ENCODE measurements at regions not wholly inside any gene's neighbourhood (a gene's known extent, or its start where the extent isn't known, plus 50 kb on each side); places are given as distances from the start of the nearest gene placed in this dataset.

DNA sequence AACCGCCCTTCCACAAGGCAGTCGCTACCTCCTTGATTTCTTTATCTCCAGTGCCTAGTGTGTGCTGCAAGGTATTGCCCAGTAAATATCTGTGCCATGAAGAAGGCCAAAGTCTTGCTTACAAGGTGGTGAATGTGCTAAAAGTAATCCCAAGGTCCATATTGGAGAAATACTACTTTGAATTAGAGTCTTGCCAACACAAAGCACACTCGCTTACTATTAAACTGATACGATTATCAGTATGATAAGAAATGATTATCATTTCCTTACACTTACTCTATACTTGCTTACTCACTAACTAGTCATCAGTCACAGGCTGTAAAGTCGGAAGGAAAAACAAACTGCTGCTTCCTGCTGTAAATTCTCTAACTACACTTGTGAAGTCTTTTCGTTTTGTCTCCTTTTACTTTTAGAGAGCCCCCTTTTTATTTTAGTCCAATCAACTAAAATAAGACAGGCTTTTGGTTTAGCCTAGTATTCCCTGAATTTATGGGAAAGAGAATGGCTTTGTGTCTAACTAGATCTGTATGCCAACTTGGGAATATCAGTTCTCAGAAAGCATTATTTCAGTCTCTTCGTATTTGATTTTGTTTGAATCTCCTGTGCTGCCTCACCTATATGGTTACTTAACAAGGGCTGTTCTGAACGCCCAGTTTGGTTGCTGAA lies 107.1 kb upstream of the TSC22D2 start:
- H3K27me3 Mint-ChIP-seq (ENCODE audit: low read depth) = peaks cover 29% of the 10 kb centered on the region

DNA sequence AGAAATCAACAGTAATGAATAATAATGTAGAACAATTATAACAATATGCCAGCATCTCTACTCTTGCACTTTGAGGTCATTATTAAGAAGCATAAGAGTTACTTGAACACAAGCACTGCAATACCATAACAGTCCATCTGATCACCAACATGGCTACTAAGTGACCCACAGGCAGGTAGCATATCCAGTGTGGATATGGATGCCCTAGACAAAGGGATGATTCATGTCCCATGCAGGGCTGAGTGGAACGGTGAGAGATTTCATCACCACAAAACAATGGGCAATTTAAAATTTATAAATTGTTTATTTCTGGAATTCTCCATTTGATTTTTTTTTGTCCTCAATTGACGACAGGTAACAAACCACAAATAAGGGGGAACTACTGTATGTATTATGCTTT lies 107.7 kb upstream of the TSC22D2 start:
- no peaks in the 10 kb centered on the region for H3K36me3 Mint-ChIP-seq (ENCODE audit: low read depth)
- H3K9me3 Mint-ChIP-seq = no peaks in the 10 kb centered on the region
- H3K27ac Mint-ChIP-seq = no peak overlapping the region
- no peaks in the 10 kb centered on the region for H3K4me1 Mint-ChIP-seq (ENCODE audit: low read depth)
- peaks cover 27% of the 10 kb centered on the region for H3K27me3 Mint-ChIP-seq (ENCODE audit: low read depth)
- no peak overlapping the region for H3K4me3 Mint-ChIP-seq

More for the DNA sequence above, 107.1 kb upstream of the TSC22D2 start:
- H3K4me3 Mint-ChIP-seq = no peak overlapping the region
- no peaks in the 10 kb centered on the region for H3K4me1 Mint-ChIP-seq (ENCODE audit: low read depth)
- H3K9me3 Mint-ChIP-seq = no peaks in the 10 kb centered on the region
- H3K27ac Mint-ChIP-seq = no peak overlapping the region
- H3K36me3 Mint-ChIP-seq (ENCODE audit: low read depth) = no peaks in the 10 kb centered on the region

DNA sequence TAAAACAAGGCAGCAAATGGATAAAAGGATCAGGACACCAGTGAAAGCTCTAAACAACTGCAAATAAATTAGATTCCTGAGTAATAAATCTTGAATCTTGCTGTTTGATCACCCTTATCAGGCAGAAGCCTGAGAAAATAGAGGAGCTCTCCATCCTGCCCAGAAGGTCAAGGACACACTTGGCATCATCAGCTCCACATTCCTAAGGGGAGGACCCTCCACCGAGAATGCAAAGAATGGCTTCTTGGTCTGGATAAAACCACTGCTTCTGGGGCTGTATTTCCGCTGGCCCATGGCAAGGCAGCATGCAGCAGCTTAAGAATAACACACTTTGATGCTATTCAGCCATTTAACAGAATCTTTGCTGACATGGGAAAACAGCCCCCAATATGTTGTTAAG lies 108.9 kb upstream of the TSC22D2 start:
- Mint-ChIP-seq H3K9me3 (no peaks in the 10 kb centered on the region), H3K27me3 (ENCODE audit: low read depth) (peaks cover 27% of the 10 kb centered on the region), H3K27ac (no peak overlapping the region), H3K4me3 (no peak overlapping the region), H3K36me3 (ENCODE audit: low read depth) (no peaks in the 10 kb centered on the region), H3K4me1 (ENCODE audit: low read depth) (peaks cover 2% of the 10 kb centered on the region)

- Mint-ChIP-seq H3K4me1 (ENCODE audit: low read depth) (peaks cover 2% of the 10 kb centered on the region), H3K4me3 (no peak overlapping the region), H3K27ac (no peak overlapping the region), H3K27me3 (ENCODE audit: low read depth) (peaks cover 12% of the 10 kb centered on the region), H3K9me3 (no peaks in the 10 kb centered on the region), H3K36me3 (ENCODE audit: low read depth) (no peaks in the 10 kb centered on the region)
These were observed 111.1 kb upstream of the TSC22D2 start for GRCh38 chr3:150296966-150297365.

DNA sequence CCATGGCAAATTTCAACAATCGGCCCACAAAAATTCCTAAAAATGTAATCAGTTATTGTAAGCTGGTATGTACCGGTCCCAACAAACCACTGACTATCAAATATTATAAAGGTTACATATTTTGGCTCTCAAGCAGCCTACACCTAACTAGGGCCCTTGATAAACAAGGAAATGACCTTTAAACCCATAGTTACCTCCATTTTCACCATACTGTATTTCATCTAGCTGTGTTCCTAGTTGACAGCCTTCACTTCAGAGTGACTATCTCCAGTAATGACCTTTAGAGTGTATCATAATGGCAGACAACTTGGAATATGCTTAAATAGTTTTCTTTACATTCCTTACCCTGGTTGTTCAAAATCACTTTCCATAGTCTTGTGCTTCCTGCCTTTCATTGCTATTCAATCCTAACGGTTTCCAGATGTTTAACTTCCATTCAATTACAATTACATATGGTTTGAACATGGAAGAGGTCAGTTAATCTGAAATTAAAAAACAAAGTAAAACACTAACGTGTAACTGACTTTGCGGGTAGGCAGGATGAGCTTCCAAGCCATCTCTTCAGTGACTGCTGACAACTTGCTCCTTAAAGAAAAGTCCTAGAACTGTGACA lies 111.9 kb upstream of the TSC22D2 start:
- H3K36me3 Mint-ChIP-seq (ENCODE audit: low read depth) = no peaks in the 10 kb centered on the region
- H3K4me3 Mint-ChIP-seq = no peak overlapping the region
- H3K27ac Mint-ChIP-seq = no peak overlapping the region
- peaks cover 2% of the 10 kb centered on the region for H3K4me1 Mint-ChIP-seq (ENCODE audit: low read depth)
- H3K9me3 Mint-ChIP-seq = no peaks in the 10 kb centered on the region
- H3K27me3 Mint-ChIP-seq (ENCODE audit: low read depth) = peaks cover 13% of the 10 kb centered on the region

- H3K27me3 Mint-ChIP-seq (ENCODE audit: low read depth) = peaks cover 18% of the 10 kb centered on the region
- H3K36me3 Mint-ChIP-seq (ENCODE audit: low read depth) = no peaks in the 10 kb centered on the region
- H3K9me3 Mint-ChIP-seq = no peaks in the 10 kb centered on the region
- no peak overlapping the region for H3K4me3 Mint-ChIP-seq
- H3K27ac Mint-ChIP-seq = no peak overlapping the region
- peaks cover 2% of the 10 kb centered on the region for H3K4me1 Mint-ChIP-seq (ENCODE audit: low read depth)
These were observed 114.6 kb upstream of the TSC22D2 start for GRCh38 chr3:150293401-150294001.

DNA sequence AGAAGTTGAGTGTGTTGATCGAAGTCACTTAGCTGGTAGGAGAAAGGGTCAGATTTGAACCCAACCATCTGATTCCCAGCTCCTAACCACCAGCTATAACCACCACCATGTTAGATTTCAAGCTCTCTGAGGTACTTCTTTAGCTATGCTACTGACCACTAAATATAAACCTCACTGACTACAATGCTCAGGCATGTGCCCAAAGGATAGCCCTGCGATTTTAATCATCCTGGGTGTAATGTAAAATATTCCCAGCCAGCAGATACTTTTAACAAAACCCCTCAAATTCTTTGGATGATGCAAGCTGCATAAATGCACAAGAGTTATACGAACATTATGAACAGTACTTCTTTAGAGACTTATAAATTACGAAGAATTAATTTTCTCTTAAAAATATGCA lies 115.2 kb upstream of the TSC22D2 start:
- H3K27me3 Mint-ChIP-seq (ENCODE audit: low read depth) = peaks cover 23% of the 10 kb centered on the region
- no peaks in the 10 kb centered on the region for H3K36me3 Mint-ChIP-seq (ENCODE audit: low read depth)
- peaks cover 2% of the 10 kb centered on the region for H3K4me1 Mint-ChIP-seq (ENCODE audit: low read depth)

DNA sequence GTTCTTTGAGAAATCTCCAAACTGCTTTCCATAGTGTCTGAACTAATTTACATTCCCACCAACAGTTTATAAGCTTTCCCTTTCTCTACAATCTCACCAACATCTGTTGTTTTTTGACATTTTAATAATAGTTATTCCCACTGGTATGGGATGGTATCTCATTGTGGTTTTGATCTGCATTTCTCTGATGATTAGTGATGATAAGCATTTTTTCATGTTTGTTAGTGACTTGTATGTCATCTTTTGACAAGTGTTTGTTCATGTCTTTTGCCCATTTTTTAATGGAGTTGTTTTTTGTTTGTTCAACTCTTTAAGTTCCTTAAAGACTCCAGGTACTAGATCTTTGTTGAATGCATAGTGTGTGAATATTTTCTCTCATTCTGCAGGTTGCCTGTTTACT lies 116.6 kb upstream of the TSC22D2 start:
- Mint-ChIP-seq H3K27me3 (ENCODE audit: low read depth) (peaks cover 32% of the 10 kb centered on the region), H3K36me3 (ENCODE audit: low read depth) (no peaks in the 10 kb centered on the region), H3K4me1 (ENCODE audit: low read depth) (peaks cover 2% of the 10 kb centered on the region), H3K9me3 (no peaks in the 10 kb centered on the region), H3K4me3 (no peak overlapping the region), H3K27ac (no peak overlapping the region)

More for the DNA sequence above, 115.2 kb upstream of the TSC22D2 start:
- Mint-ChIP-seq H3K9me3 (no peaks in the 10 kb centered on the region), H3K27ac (no peak overlapping the region), H3K4me3 (no peak overlapping the region)

GRCh38 chr3:150286390-150287147 lies 121.5 kb upstream of the TSC22D2 start:
- H3K4me1 Mint-ChIP-seq (ENCODE audit: low read depth) = no peaks in the 10 kb centered on the region
- no peak overlapping the region for H3K4me3 Mint-ChIP-seq
- H3K27me3 Mint-ChIP-seq (ENCODE audit: low read depth) = peaks cover 56% of the 10 kb centered on the region
- no peaks in the 10 kb centered on the region for H3K36me3 Mint-ChIP-seq (ENCODE audit: low read depth)
- no peak overlapping the region for H3K27ac Mint-ChIP-seq
- H3K9me3 Mint-ChIP-seq = no peaks in the 10 kb centered on the region

DNA sequence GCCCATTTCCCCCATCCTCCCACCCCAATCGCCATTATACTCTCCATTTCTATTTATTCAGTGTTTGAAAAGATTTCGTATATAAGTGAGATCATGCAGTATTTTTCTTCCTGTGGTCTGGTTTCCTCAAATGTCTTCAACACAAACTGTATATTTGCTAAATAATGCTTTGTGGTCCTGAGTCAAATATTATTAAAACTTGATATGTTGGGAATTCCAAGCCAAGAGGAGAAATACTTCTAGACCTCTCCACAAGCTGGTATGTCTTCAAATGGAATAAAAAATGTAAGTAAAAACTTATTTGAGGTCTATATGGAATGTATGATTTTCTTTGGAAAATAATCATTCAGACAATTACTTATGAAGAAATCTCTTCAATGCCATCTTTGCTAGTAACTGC lies 122.5 kb upstream of the TSC22D2 start:
- Mint-ChIP-seq H3K4me3 (no peak overlapping the region), H3K4me1 (ENCODE audit: low read depth) (no peaks in the 10 kb centered on the region), H3K27me3 (ENCODE audit: low read depth) (peaks cover 52% of the 10 kb centered on the region), H3K27ac (no peak overlapping the region), H3K36me3 (ENCODE audit: low read depth) (no peaks in the 10 kb centered on the region), H3K9me3 (no peaks in the 10 kb centered on the region)

GRCh38 chr3:150278843-150279381 lies 129.2 kb upstream of the TSC22D2 start:
- H3K9me3 Mint-ChIP-seq = no peaks in the 10 kb centered on the region
- H3K27me3 Mint-ChIP-seq (ENCODE audit: low read depth) = peaks cover 11% of the 10 kb centered on the region
- no peaks in the 10 kb centered on the region for H3K36me3 Mint-ChIP-seq (ENCODE audit: low read depth)
- H3K27ac Mint-ChIP-seq = no peak overlapping the region
- H3K4me1 Mint-ChIP-seq (ENCODE audit: low read depth) = no peaks in the 10 kb centered on the region
- no peak overlapping the region for H3K4me3 Mint-ChIP-seq

DNA sequence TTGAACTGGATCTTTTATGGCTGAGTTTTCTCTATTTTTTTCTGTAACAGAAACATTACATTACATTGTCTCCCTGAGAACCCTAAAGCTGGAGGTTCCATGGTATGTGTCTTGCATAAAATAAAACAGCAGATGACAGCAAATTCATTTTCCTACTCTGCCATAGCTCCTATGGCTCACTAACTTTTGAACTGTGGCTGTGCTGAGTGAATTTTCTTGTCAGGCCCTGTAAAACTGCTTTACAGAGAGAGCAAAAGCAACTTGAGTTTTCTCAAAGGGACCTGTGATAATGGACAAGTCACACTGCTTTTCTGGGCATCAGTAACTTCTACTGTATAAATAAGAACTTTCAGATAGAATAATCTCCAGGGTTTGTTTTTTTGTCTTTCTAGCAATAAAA lies 129.9 kb upstream of the TSC22D2 start:
- no peaks in the 10 kb centered on the region for H3K36me3 Mint-ChIP-seq (ENCODE audit: low read depth)
- no peak overlapping the region for H3K4me3 Mint-ChIP-seq
- peaks cover 6% of the 10 kb centered on the region for H3K27me3 Mint-ChIP-seq (ENCODE audit: low read depth)
- no peaks in the 10 kb centered on the region for H3K4me1 Mint-ChIP-seq (ENCODE audit: low read depth)
- H3K9me3 Mint-ChIP-seq = no peaks in the 10 kb centered on the region
- H3K27ac Mint-ChIP-seq = no peak overlapping the region

GRCh38 chr3:150277444-150277843 lies 130.7 kb upstream of the TSC22D2 start:
- Mint-ChIP-seq H3K36me3 (ENCODE audit: low read depth) (no peaks in the 10 kb centered on the region), H3K27me3 (ENCODE audit: low read depth) (peaks cover 5% of the 10 kb centered on the region), H3K4me1 (ENCODE audit: low read depth) (no peaks in the 10 kb centered on the region), H3K4me3 (no peak overlapping the region), H3K27ac (no peak overlapping the region), H3K9me3 (no peaks in the 10 kb centered on the region)

- Mint-ChIP-seq H3K4me3 (no peak overlapping the region), H3K4me1 (ENCODE audit: low read depth) (no peaks in the 10 kb centered on the region), H3K27me3 (ENCODE audit: low read depth) (peaks cover 4% of the 10 kb centered on the region), H3K36me3 (ENCODE audit: low read depth) (no peaks in the 10 kb centered on the region), H3K27ac (no peak overlapping the region), H3K9me3 (no peaks in the 10 kb centered on the region)
These were observed 132.2 kb upstream of the TSC22D2 start for GRCh38 chr3:150275941-150276340.
